HCT116 (cell line): ENCODE measurements at regions not wholly inside any gene's neighbourhood (a gene's known extent, or its start where the extent isn't known, plus 50 kb on each side); places are given as distances from the start of the nearest gene placed in this dataset.

ENCODE experiments used
- ATAC-seq: fragments of 200-7000 bp; cut with Tn5 transposase; 2 replicates; pipeline ENCODE4 v1.9.1; 2020; ENCODE audit warnings: mild to moderate bottlenecking, moderate library complexity
- BruUV-seq: library from RNA; stranded (reverse); fragments of 400-500 nt; replicated peaks from 2 replicates; lab custom pipeline; 2021; lab: Mats Ljungman, UMichigan
- CTCF ChIA-PET: fragments of 300-600 bp; sonication (Branson Sonifier 250); formaldehyde crosslinking; loops from one replicate; lab custom pipeline; 2021; ENCODE audit warnings: antibody characterized with exemption; lab: Charles Lee
- POLR2A ChIA-PET: fragments of 300-600, 350-600 bp; sonication (Branson Sonifier 250); formaldehyde crosslinking; loops from one replicate; lab custom pipeline; 2021; ENCODE audit warnings: antibody characterized with exemption; lab: Charles Lee
- RAD21 ChIA-PET, 2 experiments: fragments of 300-600 bp; sonication (Branson Sonifier 250); formaldehyde crosslinking; loops; one replicate each; lab custom pipeline; 2023; ENCODE audit warnings: low total read pairs in 2 of 2; ENCODE audit not compliant: uncharacterized antibody in 2 of 2, unreplicated experiment in 2 of 2, low non-redundant PET in 1 of 2; lab: Charles Lee
- DNase-seq: peaks from one replicate; pipeline ENCODE4 v3.0.0-alpha.2; 2010; ENCODE audit warnings: low read depth, low spot score
- H2AFZ ChIP-seq: fragments of 200-600 bp; shearing (Covaris generic), sonication (generic); 2 replicates; pipeline ENCODE4 v1.6.1; 2017; ENCODE audit warnings: low read depth, mixed run types, mixed read lengths, antibody characterized with exemption, low read length; ENCODE audit not compliant: poor library complexity, severe bottlenecking
- H3K27ac ChIP-seq: 2 replicates; pipeline ENCODE4 v1.5.1; 2012; ENCODE audit warnings: low read depth, low read length
- H3K27me3 ChIP-seq: fragments of 200-600 bp; sonication (generic); 2 replicates; pipeline ENCODE4 v1.6.1; 2016; ENCODE audit warnings: mixed run types, low read length, mixed read lengths; ENCODE audit not compliant: insufficient read depth
- H3K36me3 ChIP-seq, 2 experiments: fragments of 200-500 bp in 1 of 2; fragments of 200-600 bp in 1 of 2; sonication (Bioruptor generic) in 1 of 2; sonication (generic) in 1 of 2; 2 replicates each; pipeline versions ENCODE4 v1.5.1 to v1.6.1; 2014 to 2016; ENCODE audit warnings: low read length in 2 of 2, inconsistent platforms in 1 of 2, mixed read lengths in 1 of 2, mixed run types in 1 of 2; ENCODE audit not compliant: insufficient read depth in 2 of 2, control insufficient read depth in 1 of 2
- H3K4me1 ChIP-seq, 2 experiments: fragments of 200-600 bp in 1 of 2; sonication (generic) in 1 of 2; 2 replicates each; pipeline versions ENCODE4 v1.5.1 to v1.6.1; 2012 to 2017; ENCODE audit warnings: low read length in 2 of 2, inconsistent platforms in 1 of 2, mild to moderate bottlenecking in 1 of 2, mixed read lengths in 1 of 2, mixed run types in 1 of 2, moderate library complexity in 1 of 2; ENCODE audit not compliant: insufficient read depth in 2 of 2, control insufficient read depth in 1 of 2
- H3K4me2 ChIP-seq: fragments of 200-600 bp; sonication (generic); 2 replicates; pipeline ENCODE4 v1.6.1; 2017; ENCODE audit warnings: mixed run types, low read length, mixed read lengths
- H3K4me3 ChIP-seq, 2 experiments: fragments of 200-600 bp in 1 of 2; sonication (generic) in 1 of 2; replicated peaks in 1 of 2; 2 replicates each; pipeline ENCODE4 v1.5.1; 2011 to 2016; ENCODE audit warnings: low read length in 2 of 2, control low read depth in 1 of 2, low read depth in 1 of 2, mild to moderate bottlenecking in 1 of 2, mixed read lengths in 1 of 2, mixed run types in 1 of 2
- H3K79me2 ChIP-seq: fragments of 200-600 bp; sonication (generic); 2 replicates; pipeline ENCODE4 v1.6.1; 2017; ENCODE audit warnings: mild to moderate bottlenecking, mixed run types, low read length, moderate library complexity, mixed read lengths; ENCODE audit not compliant: insufficient read depth
- H3K9ac ChIP-seq: fragments of 200-600 bp; sonication (generic); 2 replicates; pipeline ENCODE4 v1.6.1; 2016; ENCODE audit warnings: low read length, mixed read lengths
- H3K9me2 ChIP-seq: fragments of 200-600 bp; sonication (generic), shearing (Covaris generic); 2 replicates; pipeline ENCODE4 v1.6.1; 2017; ENCODE audit warnings: mixed run types, mild to moderate bottlenecking, moderate library complexity; ENCODE audit not compliant: insufficient read depth
- H3K9me3 ChIP-seq, 2 experiments: fragments of 200-500 bp in 1 of 2; fragments of 200-600 bp in 1 of 2; sonication (Bioruptor generic) in 1 of 2; sonication (generic) in 1 of 2; 2 replicates each; pipeline ENCODE4 v1.6.1; 2014 to 2017; ENCODE audit warnings: low read length in 2 of 2, mixed read lengths in 2 of 2, inconsistent platforms in 1 of 2, low read depth in 1 of 2, mild to moderate bottlenecking in 1 of 2, mixed run types in 1 of 2, moderate library complexity in 1 of 2; ENCODE audit not compliant: control insufficient read depth in 1 of 2, insufficient read depth in 1 of 2
- H4K20me1 ChIP-seq: fragments of 200-600 bp; sonication (generic), shearing (Covaris generic); 2 replicates; pipeline ENCODE4 v1.6.1; 2017; ENCODE audit warnings: mixed run types, mild to moderate bottlenecking, moderate library complexity; ENCODE audit not compliant: insufficient read depth
- CBX3 ChIP-seq: IDR thresholded peaks from 2 replicates; pipeline ENCODE4 v1.6.1; 2012; ENCODE audit warnings: low read depth
- CEBPB ChIP-seq: IDR thresholded peaks from 2 replicates; pipeline ENCODE4 v1.6.1; 2012; ENCODE audit warnings: low read depth
- FOSL1 ChIP-seq: IDR thresholded peaks from 2 replicates; pipeline ENCODE4 v1.6.1; 2012; ENCODE audit warnings: low read depth
- POLR2A ChIP-seq: IDR thresholded peaks from 2 replicates; pipeline ENCODE4 v1.7.0; 2011; ENCODE audit warnings: borderline replicate concordance; ENCODE audit not compliant: insufficient read depth, insufficient read length; ENCODE audit errors: extremely low read depth
- RAD21 ChIP-seq: IDR thresholded peaks from 2 replicates; pipeline ENCODE4 v1.6.1; 2012; ENCODE audit warnings: low read depth, mild to moderate bottlenecking
- SIN3A ChIP-seq: IDR thresholded peaks from 2 replicates; pipeline ENCODE4 v1.6.1; 2012; ENCODE audit warnings: low read depth
- intact Hi-C: fragments of 100-400 bp; cut with micrococcal nuclease; formaldehyde crosslinking; loops from 2 replicates; pipeline ENCODE4 v1.10.0; 2022
- TF ChIP-seq, protein P1 (sequence below): IDR thresholded peaks from 2 replicates; pipeline ENCODE4 v1.6.1; 2012; ENCODE audit warnings: low read depth
- TF ChIP-seq, protein P2 (sequence below): IDR thresholded peaks from 2 replicates; pipeline ENCODE4 v1.6.1; 2012
- TF ChIP-seq, protein P3 (sequence below), 3 experiments: fragments of 200-600 bp in 1 of 3; sonication (generic) in 1 of 3; IDR thresholded peaks in 2 of 3; conservative IDR thresholded peaks in 1 of 3; 2 replicates each; pipeline ENCODE4 v1.5.1; 2012 to 2017; ENCODE audit warnings: low read depth in 2 of 3, low read length in 2 of 3, antibody characterized with exemption in 1 of 3, borderline replicate concordance in 1 of 3, control low read depth in 1 of 3, mild to moderate bottlenecking in 1 of 3, mixed read lengths in 1 of 3, mixed run types in 1 of 3, moderate library complexity in 1 of 3; ENCODE audit not compliant: insufficient read depth in 1 of 3

DNA sequence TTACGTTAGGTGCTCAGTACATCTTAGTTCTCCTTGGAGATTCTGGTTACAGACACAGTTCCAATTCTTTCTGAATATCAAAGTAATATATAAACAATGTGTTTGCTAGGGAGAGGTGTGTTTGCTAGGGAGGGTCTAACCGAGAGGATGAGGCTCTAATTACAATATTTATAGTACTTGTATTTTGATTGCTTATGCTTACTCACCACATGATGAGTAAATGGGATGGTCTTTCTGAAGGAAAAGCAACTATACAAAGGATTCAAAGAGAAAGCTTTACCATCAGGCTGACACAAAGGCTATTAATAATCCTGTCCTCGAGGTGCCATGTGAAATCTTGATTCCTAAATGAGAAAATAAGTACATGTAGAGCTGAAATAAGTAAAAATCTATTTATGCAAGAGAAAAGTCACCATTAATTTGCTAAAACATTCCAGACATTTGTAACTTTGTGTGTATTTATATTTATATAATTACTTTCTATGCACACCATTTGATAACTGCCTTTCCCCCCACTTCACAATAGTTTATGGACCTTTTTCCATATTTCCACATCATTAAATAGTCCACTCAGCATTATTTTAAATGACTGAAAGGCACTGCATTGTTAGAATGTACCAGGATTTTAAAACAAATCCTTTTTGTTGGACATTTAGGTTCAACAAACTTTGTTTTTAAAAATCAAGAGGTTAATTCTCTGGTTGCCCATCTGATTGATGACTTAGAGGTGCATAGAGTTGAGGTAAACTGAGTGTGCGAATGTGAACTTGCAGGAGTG, 94.5 kb upstream of the FN1 start:
- Histone ChIP-seq H3K36me3 (no peaks in the 10 kb centered on the region), H3K4me2 (no peak overlapping the region), H3K79me2 (no peaks in the 10 kb centered on the region), H3K4me1 (peaks cover 0 to 7% of the 10 kb centered on the region in 2 experiments; a peak in 2 of 4 replicates), H3K9me2 (no peaks in the 10 kb centered on the region), H3K27me3 (no peaks in the 10 kb centered on the region), H2AFZ (no peak overlapping the region), H3K9ac (no peak overlapping the region), H4K20me1 (no peaks in the 10 kb centered on the region), H3K27ac (no peak overlapping the region), H3K4me3 (no peak overlapping the region), H3K9me3 (no peaks in the 10 kb centered on the region)
- no TSS peak for BruUV-seq
- intact Hi-C loops = loop anchor here (10.0 kb wide), 1 partner anchor 294 kb away; no protein-coding TSS in a partner anchor
- ChIA-PET RAD21 (no interaction called here), POLR2A (no interaction called here), CTCF (no interaction called here)
- DNase-seq (no peak), ATAC-seq (no peak)
- no peak for TF ChIP-seq SIN3A
- TF ChIP-seq RAD21 = no peak
- TF ChIP-seq, protein P1, sequence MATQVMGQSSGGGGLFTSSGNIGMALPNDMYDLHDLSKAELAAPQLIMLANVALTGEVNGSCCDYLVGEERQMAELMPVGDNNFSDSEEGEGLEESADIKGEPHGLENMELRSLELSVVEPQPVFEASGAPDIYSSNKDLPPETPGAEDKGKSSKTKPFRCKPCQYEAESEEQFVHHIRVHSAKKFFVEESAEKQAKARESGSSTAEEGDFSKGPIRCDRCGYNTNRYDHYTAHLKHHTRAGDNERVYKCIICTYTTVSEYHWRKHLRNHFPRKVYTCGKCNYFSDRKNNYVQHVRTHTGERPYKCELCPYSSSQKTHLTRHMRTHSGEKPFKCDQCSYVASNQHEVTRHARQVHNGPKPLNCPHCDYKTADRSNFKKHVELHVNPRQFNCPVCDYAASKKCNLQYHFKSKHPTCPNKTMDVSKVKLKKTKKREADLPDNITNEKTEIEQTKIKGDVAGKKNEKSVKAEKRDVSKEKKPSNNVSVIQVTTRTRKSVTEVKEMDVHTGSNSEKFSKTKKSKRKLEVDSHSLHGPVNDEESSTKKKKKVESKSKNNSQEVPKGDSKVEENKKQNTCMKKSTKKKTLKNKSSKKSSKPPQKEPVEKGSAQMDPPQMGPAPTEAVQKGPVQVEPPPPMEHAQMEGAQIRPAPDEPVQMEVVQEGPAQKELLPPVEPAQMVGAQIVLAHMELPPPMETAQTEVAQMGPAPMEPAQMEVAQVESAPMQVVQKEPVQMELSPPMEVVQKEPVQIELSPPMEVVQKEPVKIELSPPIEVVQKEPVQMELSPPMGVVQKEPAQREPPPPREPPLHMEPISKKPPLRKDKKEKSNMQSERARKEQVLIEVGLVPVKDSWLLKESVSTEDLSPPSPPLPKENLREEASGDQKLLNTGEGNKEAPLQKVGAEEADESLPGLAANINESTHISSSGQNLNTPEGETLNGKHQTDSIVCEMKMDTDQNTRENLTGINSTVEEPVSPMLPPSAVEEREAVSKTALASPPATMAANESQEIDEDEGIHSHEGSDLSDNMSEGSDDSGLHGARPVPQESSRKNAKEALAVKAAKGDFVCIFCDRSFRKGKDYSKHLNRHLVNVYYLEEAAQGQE = no peak
- no peak for TF ChIP-seq FOSL1
- no peak for TF ChIP-seq POLR2A
- TF ChIP-seq, protein P2, sequence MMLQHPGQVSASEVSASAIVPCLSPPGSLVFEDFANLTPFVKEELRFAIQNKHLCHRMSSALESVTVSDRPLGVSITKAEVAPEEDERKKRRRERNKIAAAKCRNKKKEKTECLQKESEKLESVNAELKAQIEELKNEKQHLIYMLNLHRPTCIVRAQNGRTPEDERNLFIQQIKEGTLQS = no peak
- no peak for TF ChIP-seq CBX3
- TF ChIP-seq, protein P3, sequence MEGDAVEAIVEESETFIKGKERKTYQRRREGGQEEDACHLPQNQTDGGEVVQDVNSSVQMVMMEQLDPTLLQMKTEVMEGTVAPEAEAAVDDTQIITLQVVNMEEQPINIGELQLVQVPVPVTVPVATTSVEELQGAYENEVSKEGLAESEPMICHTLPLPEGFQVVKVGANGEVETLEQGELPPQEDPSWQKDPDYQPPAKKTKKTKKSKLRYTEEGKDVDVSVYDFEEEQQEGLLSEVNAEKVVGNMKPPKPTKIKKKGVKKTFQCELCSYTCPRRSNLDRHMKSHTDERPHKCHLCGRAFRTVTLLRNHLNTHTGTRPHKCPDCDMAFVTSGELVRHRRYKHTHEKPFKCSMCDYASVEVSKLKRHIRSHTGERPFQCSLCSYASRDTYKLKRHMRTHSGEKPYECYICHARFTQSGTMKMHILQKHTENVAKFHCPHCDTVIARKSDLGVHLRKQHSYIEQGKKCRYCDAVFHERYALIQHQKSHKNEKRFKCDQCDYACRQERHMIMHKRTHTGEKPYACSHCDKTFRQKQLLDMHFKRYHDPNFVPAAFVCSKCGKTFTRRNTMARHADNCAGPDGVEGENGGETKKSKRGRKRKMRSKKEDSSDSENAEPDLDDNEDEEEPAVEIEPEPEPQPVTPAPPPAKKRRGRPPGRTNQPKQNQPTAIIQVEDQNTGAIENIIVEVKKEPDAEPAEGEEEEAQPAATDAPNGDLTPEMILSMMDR (IDR thresholded peaks at IDR 0.05 in 2 of 3, conservative IDR thresholded peaks at IDR 0.05 in 1 of 3; ENCODE audit: borderline replicate concordance in 1 of 3, insufficient read depth in 1 of 3, low read depth in 2 of 3, low read length in 2 of 3) = no peak
- TF ChIP-seq CEBPB = no peak
